Thyroid gland (tissue), 4 donors: ENCODE measurements at regions not wholly inside any gene's neighbourhood (a gene's known extent, or its start where the extent isn't known, plus 50 kb on each side); places are given as distances from the start of the nearest gene placed in this dataset.

Experiments used
- DNase-seq, 2 donors: peaks; one replicate each; pipeline ENCODE4 v3.0.0-alpha.2; 2019
- H3K27ac ChIP-seq, 3 donors: fragments of 200-600 bp; sonication (generic); 1 replicate in 2 of 3; 2 replicates in 1 of 3; pipeline ENCODE4 v1.5.1; 2016 to 2019; ENCODE audit warnings: mild to moderate bottlenecking in 1 of 3, moderate library complexity in 1 of 3
- H3K27me3 ChIP-seq: fragments of 200-600 bp; sonication (generic); one replicate; pipeline ENCODE4 v1.5.1; 2019
- H3K36me3 ChIP-seq, 2 donors: fragments of 200-600 bp; sonication (generic); one replicate each; pipeline ENCODE4 v1.5.1; 2016 to 2019
- H3K4me1 ChIP-seq, 2 donors: fragments of 200-600 bp; sonication (generic); one replicate each; pipeline ENCODE4 v1.5.1; 2017 to 2019
- H3K4me3 ChIP-seq, 3 donors: fragments of 200-600 bp; sonication (generic); replicated peaks in 1 of 3; 1 replicate in 2 of 3; 2 replicates in 1 of 3; pipeline ENCODE4 v1.5.1; 2016; ENCODE audit warnings: mild to moderate bottlenecking in 1 of 3
- H3K9me3 ChIP-seq: fragments of 200-600 bp; sonication (generic); one replicate; pipeline ENCODE4 v1.5.1; 2017
- POLR2A ChIP-seq, 2 donors: fragments of 450-650 bp; IDR thresholded peaks; one replicate each; pipeline ENCODE4 v1.6.1; 2017; ENCODE audit warnings: antibody characterized with exemption in 2 of 2, mild to moderate bottlenecking in 2 of 2, moderate library complexity in 1 of 2
- WGBS, 2 donors: methylation state at CpG; one replicate each; pipeline ENCODE4 v1.1.5; 2017; 5-methylcytosine and 5-hydroxymethylcytosine counted together
- intact Hi-C: fragments of 100-400 bp; cut with DNase I; formaldehyde crosslinking; loops from one replicate; pipeline ENCODE4 v1.15.1; 2023
- TF ChIP-seq, protein P1 (sequence below), 6 experiments: fragments of 200-600 bp in 3 of 6; fragments of 450-650 bp in 3 of 6; sonication (generic) in 3 of 6; IDR thresholded peaks; one replicate each; pipeline ENCODE4 v1.5.1; 2016 to 2019; ENCODE audit warnings: antibody characterized with exemption in 6 of 6, mild to moderate bottlenecking in 2 of 6, inconsistent platforms in 1 of 6, moderate library complexity in 1 of 6

DNA sequence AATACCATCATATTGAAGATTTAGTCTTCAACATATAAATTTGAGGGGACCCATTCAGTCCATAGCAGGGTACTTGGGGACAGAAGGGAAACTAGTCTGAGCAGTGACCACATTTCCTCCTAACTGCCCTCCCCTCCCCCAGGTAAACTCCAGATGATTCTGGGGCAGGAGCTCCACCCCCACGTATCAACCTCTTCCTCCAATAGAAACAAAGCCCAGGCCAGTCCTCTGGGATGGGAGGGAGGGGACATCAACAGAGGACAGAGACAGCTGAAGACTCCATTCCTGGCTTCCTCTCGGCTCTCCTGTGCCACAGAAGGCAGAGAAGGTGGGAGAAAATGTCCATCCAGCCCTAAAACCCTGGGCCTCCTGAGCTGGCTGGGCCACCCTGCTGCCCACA is 85.0 kb upstream of the TOP1 start:
- no peak for DNase-seq
- H3K36me3 ChIP-seq: no peaks in the 10 kb centered on the region
- 63 to 73% methylated on average over 2 of the region's 2 CpGs for WGBS, 2 donors
- TF ChIP-seq POLR2A (IDR thresholded peaks at IDR 0.05): no peak
- TF ChIP-seq, protein P1, sequence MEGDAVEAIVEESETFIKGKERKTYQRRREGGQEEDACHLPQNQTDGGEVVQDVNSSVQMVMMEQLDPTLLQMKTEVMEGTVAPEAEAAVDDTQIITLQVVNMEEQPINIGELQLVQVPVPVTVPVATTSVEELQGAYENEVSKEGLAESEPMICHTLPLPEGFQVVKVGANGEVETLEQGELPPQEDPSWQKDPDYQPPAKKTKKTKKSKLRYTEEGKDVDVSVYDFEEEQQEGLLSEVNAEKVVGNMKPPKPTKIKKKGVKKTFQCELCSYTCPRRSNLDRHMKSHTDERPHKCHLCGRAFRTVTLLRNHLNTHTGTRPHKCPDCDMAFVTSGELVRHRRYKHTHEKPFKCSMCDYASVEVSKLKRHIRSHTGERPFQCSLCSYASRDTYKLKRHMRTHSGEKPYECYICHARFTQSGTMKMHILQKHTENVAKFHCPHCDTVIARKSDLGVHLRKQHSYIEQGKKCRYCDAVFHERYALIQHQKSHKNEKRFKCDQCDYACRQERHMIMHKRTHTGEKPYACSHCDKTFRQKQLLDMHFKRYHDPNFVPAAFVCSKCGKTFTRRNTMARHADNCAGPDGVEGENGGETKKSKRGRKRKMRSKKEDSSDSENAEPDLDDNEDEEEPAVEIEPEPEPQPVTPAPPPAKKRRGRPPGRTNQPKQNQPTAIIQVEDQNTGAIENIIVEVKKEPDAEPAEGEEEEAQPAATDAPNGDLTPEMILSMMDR (IDR thresholded peaks at IDR 0.05): no peak
- H3K9me3 ChIP-seq: no peaks in the 10 kb centered on the region
- intact Hi-C loops: no loop called here
- no peaks in the 10 kb centered on the region for H3K4me1 ChIP-seq
- H3K4me3 ChIP-seq: no peak overlapping the region
- H3K27me3 ChIP-seq: no peaks in the 10 kb centered on the region
- no peak overlapping the region for H3K27ac ChIP-seq

DNA sequence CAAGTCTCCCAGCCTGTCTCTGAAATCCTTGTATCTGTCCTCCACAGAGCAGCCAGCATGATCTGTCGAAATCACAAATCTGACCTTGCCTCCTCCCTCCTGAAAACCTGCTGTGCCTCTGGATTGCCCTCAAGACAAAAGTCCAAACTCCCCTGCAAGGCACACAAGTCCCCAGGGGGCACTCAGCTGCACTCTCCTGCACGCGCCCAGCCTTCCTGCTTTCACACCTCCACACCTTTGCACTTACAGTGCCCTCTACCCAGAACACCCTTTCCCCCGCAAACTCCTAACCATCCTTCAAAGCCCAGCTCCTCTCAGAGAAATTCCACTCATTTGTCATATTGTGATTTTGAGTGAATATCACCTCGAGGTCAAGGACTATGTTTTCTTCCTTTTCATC is 83.4 kb upstream of the TOP1 start:
- TF ChIP-seq, protein P1 (IDR thresholded peaks at IDR 0.05): no peak
- TF ChIP-seq POLR2A (IDR thresholded peaks at IDR 0.05): no peak
- intact Hi-C loops: no loop called here
- H3K4me3 ChIP-seq: no peak overlapping the region
- H3K4me1 ChIP-seq: no peaks in the 10 kb centered on the region
- H3K9me3 ChIP-seq: no peaks in the 10 kb centered on the region
- no peaks in the 10 kb centered on the region for H3K27me3 ChIP-seq
- 72 to 73% methylated on average over 5 of the region's 5 CpGs for WGBS, 2 donors
- no peak for DNase-seq
- H3K36me3 ChIP-seq: no peaks in the 10 kb centered on the region
- H3K27ac ChIP-seq: no peak overlapping the region

DNA sequence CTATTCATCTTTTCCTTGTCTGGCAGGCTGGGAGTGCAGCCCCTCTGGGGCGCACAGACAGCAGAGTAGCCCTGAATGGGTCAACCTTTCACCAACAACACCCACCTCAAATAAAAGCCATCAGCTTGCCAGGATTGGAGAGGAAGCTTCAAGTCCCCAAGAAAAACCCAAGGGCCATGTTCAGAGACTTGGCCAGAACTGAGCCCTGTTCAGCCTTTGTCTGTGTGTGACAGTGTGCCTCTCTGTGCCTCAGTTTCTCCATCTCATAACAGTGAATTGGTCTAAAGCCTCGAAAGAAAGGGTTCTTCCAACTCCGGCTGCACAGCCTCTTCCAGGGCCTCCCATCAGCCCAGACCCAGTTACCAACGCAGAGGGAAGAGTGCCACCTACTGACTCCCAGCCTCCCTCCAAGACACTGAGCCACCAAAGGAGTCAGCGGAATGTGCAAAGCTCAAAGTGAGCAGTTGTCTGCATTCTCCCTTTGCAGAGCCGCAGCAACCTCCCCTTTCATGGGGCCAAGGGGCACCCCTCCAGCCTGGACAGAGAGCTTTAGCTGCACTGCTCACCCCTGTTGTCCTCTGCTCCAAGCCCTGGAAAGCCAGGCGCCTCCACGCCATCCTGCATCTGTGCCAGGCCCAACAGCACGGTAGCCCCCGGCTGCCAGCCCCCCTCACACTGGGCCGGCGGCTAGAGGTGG is 82.7 kb upstream of the TOP1 start:
- H3K27ac ChIP-seq: no peak overlapping the region
- H3K27me3 ChIP-seq: no peaks in the 10 kb centered on the region
- no peak for TF ChIP-seq POLR2A (IDR thresholded peaks at IDR 0.05)
- TF ChIP-seq, protein P1 (IDR thresholded peaks at IDR 0.05): peak in 3 of 6 experiments; percentile 20 to 41 (median 22)
- no peaks in the 10 kb centered on the region for H3K4me1 ChIP-seq
- no peaks in the 10 kb centered on the region for H3K9me3 ChIP-seq
- H3K4me3 ChIP-seq: no peak overlapping the region
- H3K36me3 ChIP-seq: no peaks in the 10 kb centered on the region
- peak; percentile 13 to 18 for DNase-seq
- intact Hi-C loops: no loop called here
- WGBS, 2 donors: 54 to 60% methylated on average over 8 to 10 of the region's 12 CpGs

DNA sequence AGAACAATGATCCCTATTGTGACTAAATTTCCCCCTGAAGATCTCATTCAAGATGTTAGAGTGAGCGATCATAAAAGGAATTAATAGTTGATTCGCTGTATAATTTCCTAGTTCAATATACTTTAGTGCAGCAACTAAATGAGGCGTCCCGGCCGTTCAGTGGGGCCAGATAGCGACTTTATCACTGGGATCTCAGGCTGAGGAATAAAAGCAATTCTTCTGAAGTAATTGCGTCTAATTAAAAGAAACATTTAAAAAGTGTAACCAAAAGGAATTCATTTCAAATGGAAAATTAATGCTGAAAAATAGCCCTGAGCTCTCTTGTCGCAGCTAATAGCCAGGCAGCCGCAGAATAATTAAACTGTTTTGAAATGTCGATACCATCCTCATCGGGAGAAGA is 82.2 kb upstream of the TOP1 start:
- 86 to 89% methylated on average over 11 of the region's 11 CpGs for WGBS, 2 donors
- H3K27me3 ChIP-seq: no peaks in the 10 kb centered on the region
- intact Hi-C loops: no loop called here
- TF ChIP-seq, protein P1 (IDR thresholded peaks at IDR 0.05): no peak
- TF ChIP-seq POLR2A (IDR thresholded peaks at IDR 0.05): no peak
- no peak for DNase-seq
- no peak overlapping the region for H3K27ac ChIP-seq
- H3K4me1 ChIP-seq: no peaks in the 10 kb centered on the region
- H3K9me3 ChIP-seq: no peaks in the 10 kb centered on the region
- H3K36me3 ChIP-seq: no peaks in the 10 kb centered on the region
- no peak overlapping the region for H3K4me3 ChIP-seq

DNA sequence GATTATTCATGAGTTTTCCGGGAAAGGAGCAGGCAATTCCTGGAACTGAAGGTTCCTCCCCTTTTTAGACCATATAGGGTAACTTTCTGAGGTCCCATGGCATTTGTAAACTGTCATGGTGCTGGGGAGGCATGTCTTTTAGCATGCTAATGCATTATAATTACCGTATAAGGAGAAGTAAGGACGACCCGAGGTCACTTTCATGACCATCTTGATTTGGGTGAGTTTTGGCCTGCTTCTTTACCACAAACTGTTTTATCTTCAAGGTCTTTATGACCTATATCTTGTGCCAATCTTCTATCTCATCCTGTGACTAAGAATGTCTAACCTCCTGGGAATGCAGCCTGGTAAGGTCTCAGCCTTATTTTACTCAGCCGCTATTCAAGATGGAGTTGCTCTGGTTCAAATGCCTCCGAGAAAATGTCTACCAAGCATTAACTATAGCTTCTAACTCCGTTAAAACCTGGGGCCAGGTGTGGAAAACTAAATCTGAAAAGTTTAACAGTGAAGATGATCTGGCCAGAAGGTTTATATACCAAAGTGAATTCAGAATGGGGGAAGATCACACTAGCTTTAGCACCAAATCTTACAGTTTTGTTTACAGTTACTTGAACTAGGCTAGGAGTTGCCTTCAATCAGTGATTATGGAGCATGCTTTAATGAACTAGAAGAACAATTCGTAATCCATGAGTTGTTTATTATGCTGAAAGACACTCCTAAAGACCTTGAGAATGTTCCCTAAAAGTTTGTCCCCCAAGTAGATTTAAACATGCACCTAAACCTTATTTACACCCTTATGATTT is 80.0 kb upstream of the TOP1 start:
- no peak for DNase-seq
- no peak for TF ChIP-seq POLR2A (IDR thresholded peaks at IDR 0.05)
- Histone ChIP-seq H3K36me3 (no peaks in the 10 kb centered on the region), H3K27me3 (no peaks in the 10 kb centered on the region), H3K4me3 (no peak overlapping the region), H3K27ac (no peak overlapping the region), H3K4me1 (no peaks in the 10 kb centered on the region), H3K9me3 (no peaks in the 10 kb centered on the region)
- WGBS, 2 donors: 71 to 86% methylated on average over 8 of the region's 8 CpGs
- intact Hi-C loops: no loop called here
